BJ (cell line): ENCODE measurements at regions not wholly inside any gene's neighbourhood (a gene's known extent, or its start where the extent isn't known, plus 50 kb on each side); places are given as distances from the start of the nearest gene placed in this dataset.

Source experiments
- CTCF ChIA-PET: fragments of 350-600 bp; formaldehyde crosslinking; extraction: SDS; loops from one replicate; lab custom pipeline; 2021; ENCODE audit warnings: antibody characterized with exemption, inconsistent platforms; lab: Yijun Ruan, JAX
- POLR2A ChIA-PET: fragments of 300-600 bp; sonication (Branson Sonifier 250); formaldehyde crosslinking; extraction: SDS; loops from one replicate; lab custom pipeline; 2021; ENCODE audit warnings: antibody characterized with exemption; lab: Charles Lee
- DNase-seq: peaks from one replicate; pipeline ENCODE4 v3.0.0-alpha.2; 2011; ENCODE audit warnings: low read depth
- H3K27me3 ChIP-seq: 2 replicates; pipeline ENCODE4 v1.6.0; 2011; ENCODE audit warnings: low read length; ENCODE audit not compliant: control insufficient read depth, insufficient read depth
- H3K36me3 ChIP-seq: 2 replicates; pipeline ENCODE4 v1.5.1; 2011; ENCODE audit warnings: low read length; ENCODE audit not compliant: control insufficient read depth, insufficient read depth
- H3K4me3 ChIP-seq: 2 replicates; pipeline ENCODE4 v1.5.1; 2011; ENCODE audit warnings: low read depth, mild to moderate bottlenecking, control low read depth, low read length
- CTCF ChIP-seq: IDR thresholded peaks from 2 replicates; pipeline ENCODE4 v1.5.1; 2011; ENCODE audit warnings: low read depth, mild to moderate bottlenecking, control low read depth, inconsistent platforms, low read length, moderate library complexity; ENCODE audit not compliant: insufficient read depth

- ChIA-PET CTCF (interaction anchor here (1.2 to 2.2 kb wide), 4 partner anchors 9 to 200 kb away, joined by 3 to 9 read pairs (median 4); no protein-coding TSS in a partner anchor), POLR2A (no interaction called here)
- DNase-seq, result no peak
- Histone ChIP-seq H3K4me3 (no peak overlapping the region), H3K27me3 (no peaks in the 10 kb centered on the region; the same call in 1 of the 2 replicates), H3K36me3 (no peaks in the 10 kb centered on the region)
- no peak for TF ChIP-seq CTCF
These were observed 368.2 kb upstream of the ROPN1 start for GRCh38 chr3:124360155-124360554.

GRCh38 chr3:124360563-124360962 is 368.6 kb upstream of the ROPN1 start:
- TF ChIP-seq CTCF, result no peak
- DNase-seq, result no peak
- Histone ChIP-seq H3K4me3 (no peak overlapping the region), H3K36me3 (no peaks in the 10 kb centered on the region), H3K27me3 (no peaks in the 10 kb centered on the region; the same call in 1 of the 2 replicates)
- CTCF ChIA-PET, result interaction anchor here (1.5 to 2.2 kb wide), 2 partner anchors 9 to 108 kb away, joined by 3 to 9 read pairs; no protein-coding TSS in a partner anchor
- POLR2A ChIA-PET, result no interaction called here

GRCh38 chr3:124361566-124361965 is 368.7 kb upstream of the UMPS start:
- CTCF ChIA-PET, result interaction anchor here (0.7 to 2.0 kb wide), 3 partner anchors 10 to 106 kb away, joined by 3 to 12 read pairs (median 4); no protein-coding TSS in a partner anchor
- no peak for TF ChIP-seq CTCF
- H3K36me3 ChIP-seq, result no peaks in the 10 kb centered on the region
- no peak overlapping the region for H3K4me3 ChIP-seq
- H3K27me3 ChIP-seq, result no peaks in the 10 kb centered on the region; the same call in 1 of the 2 replicates
- DNase-seq, result no peak
- POLR2A ChIA-PET, result no interaction called here

- POLR2A ChIA-PET, result no interaction called here
- no peak for TF ChIP-seq CTCF
These were observed 367.8 kb upstream of the UMPS start for GRCh38 chr3:124362455-124362854.

GRCh38 chr3:124363476-124363875 is 366.8 kb upstream of the UMPS start:
- Histone ChIP-seq H3K4me3 (no peak overlapping the region), H3K36me3 (no peaks in the 10 kb centered on the region), H3K27me3 (no peaks in the 10 kb centered on the region)
- CTCF ChIA-PET, result interaction anchor here (1.3 to 2.5 kb wide), 2 partner anchors 11 to 196 kb away, joined by 3 to 9 read pairs; no protein-coding TSS in a partner anchor
- POLR2A ChIA-PET, result no interaction called here
- no peak for TF ChIP-seq CTCF
- DNase-seq, result peak; percentile 55

More at GRCh38 chr3:124362455-124362854, 367.8 kb upstream of the UMPS start:
- H3K36me3 ChIP-seq, result no peaks in the 10 kb centered on the region
- no peak for DNase-seq
- CTCF ChIA-PET, result interaction anchor here (1.4 to 2.0 kb wide), 2 partner anchors 11 to 105 kb away, joined by 4 to 12 read pairs; no protein-coding TSS in a partner anchor
- no peak overlapping the region for H3K4me3 ChIP-seq
- H3K27me3 ChIP-seq, result no peaks in the 10 kb centered on the region
